CD4-positive, alpha-beta T cell (primary cell): ENCODE measurements at regions not wholly inside any gene's neighbourhood (a gene's known extent, or its start where the extent isn't known, plus 50 kb on each side); places are given as distances from the start of the nearest gene placed in this dataset.

ENCODE experiments used
- ATAC-seq: fragments of 200-7000 bp; cut with Tn5 transposase; one replicate; pipeline ENCODE4 v1.10.0; 2022; ENCODE audit warnings: mild to moderate bottlenecking; ENCODE audit not compliant: poor library complexity
- CTCF ChIA-PET: fragments of 350-600 bp; sonication (Branson Sonifier 250); formaldehyde crosslinking; loops from one replicate; lab custom pipeline; 2021; ENCODE audit warnings: antibody characterized with exemption, inconsistent platforms; lab: Charles Lee
- POLR2A ChIA-PET: fragments of 350-600 bp; sonication (Branson Sonifier 250); formaldehyde crosslinking; loops from one replicate; lab custom pipeline; 2021; ENCODE audit warnings: antibody characterized with exemption, inconsistent platforms; lab: Charles Lee
- DNase-seq, 14 experiments: peaks; one replicate each; pipeline ENCODE4 v3.0.0-alpha.2; 2013 to 2020; ENCODE audit warnings: mixed read lengths in 2 of 14
- H3K27ac ChIP-seq, 2 donors: one replicate each; pipeline versions ENCODE4 v1.5.1 to v1.7.0; 2013; ENCODE audit warnings: low read length in 2 of 2, low read depth in 1 of 2, mild to moderate bottlenecking in 1 of 2
- H3K27me3 ChIP-seq, 2 experiments: 1 replicate in 1 of 2; 2 replicates in 1 of 2; pipeline versions ENCODE4 v1.6.1 to v1.7.0; 2013; ENCODE audit warnings: low read length in 2 of 2, control low read depth in 1 of 2, mild to moderate bottlenecking in 1 of 2, moderate library complexity in 1 of 2; ENCODE audit not compliant: insufficient read depth in 2 of 2, control insufficient read depth in 1 of 2
- H3K36me3 ChIP-seq: one replicate; pipeline ENCODE4 v1.6.1; 2013; ENCODE audit warnings: low read length, control low read depth; ENCODE audit not compliant: insufficient read depth
- H3K4me1 ChIP-seq: one replicate; pipeline ENCODE4 v1.6.1; 2013; ENCODE audit warnings: low read length, control low read depth; ENCODE audit not compliant: insufficient read depth
- H3K4me3 ChIP-seq: one replicate; pipeline ENCODE4 v1.5.1; 2013; ENCODE audit warnings: mild to moderate bottlenecking, low read length, moderate library complexity
- H3K9me3 ChIP-seq, 2 experiments: 1 replicate in 1 of 2; 2 replicates in 1 of 2; pipeline versions ENCODE4 v1.6.1 to v1.7.0; 2013; ENCODE audit warnings: low read length in 2 of 2, mild to moderate bottlenecking in 2 of 2, control low read depth in 1 of 2, moderate library complexity in 1 of 2; ENCODE audit not compliant: control insufficient read depth in 1 of 2, insufficient read depth in 1 of 2
- H3K27ac Mint-ChIP-seq: one replicate; pipeline ENCODE4 v1.8.0; 2020; ENCODE audit warnings: mixed read lengths
- H3K27me3 Mint-ChIP-seq: one replicate; pipeline ENCODE4 v1.8.0; 2021; ENCODE audit warnings: mixed read lengths
- H3K36me3 Mint-ChIP-seq: one replicate; pipeline ENCODE4 v1.8.0; 2021; ENCODE audit warnings: low read depth, mixed read lengths
- H3K4me1 Mint-ChIP-seq: one replicate; pipeline ENCODE4 v1.8.0; 2021; ENCODE audit warnings: low read depth, mixed read lengths
- H3K4me3 Mint-ChIP-seq: one replicate; pipeline ENCODE4 v1.8.0; 2020; ENCODE audit warnings: mild to moderate bottlenecking, mixed read lengths
- H3K9me3 Mint-ChIP-seq: one replicate; pipeline ENCODE4 v1.8.0; 2020; ENCODE audit warnings: mixed read lengths
- CTCF ChIP-seq: fragments of 200-600 bp; IDR thresholded peaks from one replicate; pipeline ENCODE4 v1.8.0; 2022; ENCODE audit warnings: antibody characterized with exemption, mild to moderate bottlenecking
- intact Hi-C, 2 experiments: fragments of 100-400 bp; cut with DNase I in 1 of 2; cut with micrococcal nuclease in 1 of 2; formaldehyde crosslinking; loops; one replicate each; pipeline versions ENCODE4 v1.15.1 to v1.9.0; 2023 to 2025; cut with DNase I, micrococcal nuclease

GRCh38 chrX:137748827-137749226 lies 182.9 kb downstream of the ZIC3 start:
- Mint-ChIP-seq H3K9me3 (no peaks in the 10 kb centered on the region), H3K36me3 (no peaks in the 10 kb centered on the region), H3K4me3 (no peak overlapping the region), H3K27ac (no peak overlapping the region), H3K27me3 (no peaks in the 10 kb centered on the region), H3K4me1 (no peaks in the 10 kb centered on the region)
- ATAC-seq (no peak), DNase-seq (no peak)
- H3K27me3 ChIP-seq, result no peaks in the 10 kb centered on the region
- no peak for TF ChIP-seq CTCF
- H3K4me1 ChIP-seq, result no peaks in the 10 kb centered on the region
- intact Hi-C loops, result no loop called here
- H3K36me3 ChIP-seq, result no peaks in the 10 kb centered on the region
- H3K9me3 ChIP-seq, result no peaks in the 10 kb centered on the region
- H3K4me3 ChIP-seq, result no peak overlapping the region
- CTCF ChIA-PET, result no interaction called here
- no peak overlapping the region for H3K27ac ChIP-seq
- POLR2A ChIA-PET, result no interaction called here

GRCh38 chrX:137749246-137749645 lies 183.3 kb downstream of the ZIC3 start:
- POLR2A ChIA-PET, result no interaction called here
- Mint-ChIP-seq H3K27ac (no peak overlapping the region), H3K4me1 (no peaks in the 10 kb centered on the region), H3K4me3 (no peak overlapping the region), H3K27me3 (no peaks in the 10 kb centered on the region), H3K36me3 (no peaks in the 10 kb centered on the region), H3K9me3 (no peaks in the 10 kb centered on the region)
- no peaks in the 10 kb centered on the region for H3K36me3 ChIP-seq
- TF ChIP-seq CTCF, result no peak
- no peaks in the 10 kb centered on the region for H3K9me3 ChIP-seq
- no peak overlapping the region for H3K27ac ChIP-seq
- DNase-seq (no peak), ATAC-seq (no peak)
- no peaks in the 10 kb centered on the region for H3K27me3 ChIP-seq
- H3K4me3 ChIP-seq, result no peak overlapping the region
- intact Hi-C loops, result no loop called here
- CTCF ChIA-PET, result no interaction called here
- H3K4me1 ChIP-seq, result no peaks in the 10 kb centered on the region

GRCh38 chrX:137771537-137771936 lies 205.6 kb downstream of the ZIC3 start:
- Histone ChIP-seq H3K4me3 (no peak overlapping the region), H3K27me3 (no peaks in the 10 kb centered on the region), H3K4me1 (no peaks in the 10 kb centered on the region), H3K9me3 (peaks cover 0 to 7% of the 10 kb centered on the region in 2 experiments), H3K27ac (no peak overlapping the region), H3K36me3 (no peaks in the 10 kb centered on the region)
- CTCF ChIA-PET, result no interaction called here
- H3K27me3 Mint-ChIP-seq, result no peaks in the 10 kb centered on the region
- no peaks in the 10 kb centered on the region for H3K9me3 Mint-ChIP-seq
- POLR2A ChIA-PET, result no interaction called here
- DNase-seq (no peak), ATAC-seq (no peak)
- H3K36me3 Mint-ChIP-seq, result no peaks in the 10 kb centered on the region
- intact Hi-C loops, result no loop called here
- no peak overlapping the region for H3K27ac Mint-ChIP-seq
- H3K4me1 Mint-ChIP-seq, result no peaks in the 10 kb centered on the region
- no peak for TF ChIP-seq CTCF
- H3K4me3 Mint-ChIP-seq, result no peak overlapping the region
